ENCODE measurements at regions not wholly inside any gene's neighbourhood (a gene's known extent, or its start where the extent isn't known, plus 50 kb on each side); places are given as distances from the start of the nearest gene placed in this dataset.
"Not testable (repeated sequence)": the region's sequence is repeated elsewhere in the genome, so short reads cannot be mapped to it uniquely, and the experiment has no call there.

DNA sequence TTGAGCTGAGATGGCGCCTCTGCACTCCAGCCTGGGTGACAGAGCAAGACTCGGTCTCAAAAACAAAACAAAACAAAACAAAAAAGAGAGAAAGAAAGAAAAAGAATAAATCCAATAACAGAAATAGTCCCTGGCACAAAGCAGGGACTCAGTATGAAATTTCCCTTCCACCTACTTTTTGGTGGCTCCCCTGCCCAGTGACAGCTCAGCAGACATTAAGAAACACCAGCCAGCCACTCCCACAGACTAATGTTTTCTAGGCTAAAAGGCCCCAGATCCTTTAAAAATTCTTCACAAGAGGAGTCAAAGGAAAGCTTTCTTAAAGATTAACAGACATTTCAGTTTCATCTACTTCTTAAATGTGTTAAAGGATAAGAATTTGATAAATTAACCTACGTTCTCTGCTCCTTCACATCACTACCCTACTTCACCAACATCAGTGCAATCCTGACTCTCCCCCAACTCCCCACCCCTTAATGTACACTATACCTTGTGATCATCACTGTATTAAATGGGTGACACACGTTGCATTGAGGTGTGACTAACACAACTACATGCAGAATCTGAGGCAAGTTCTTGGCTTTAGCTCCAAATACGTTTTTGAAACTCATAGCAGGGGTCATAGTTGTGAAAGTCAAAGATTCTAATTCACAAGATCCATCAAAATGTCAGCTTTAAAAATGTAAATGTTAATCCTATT, 114.5 kb upstream of the CAV2 start:
- DNase-seq, result no peak

DNA sequence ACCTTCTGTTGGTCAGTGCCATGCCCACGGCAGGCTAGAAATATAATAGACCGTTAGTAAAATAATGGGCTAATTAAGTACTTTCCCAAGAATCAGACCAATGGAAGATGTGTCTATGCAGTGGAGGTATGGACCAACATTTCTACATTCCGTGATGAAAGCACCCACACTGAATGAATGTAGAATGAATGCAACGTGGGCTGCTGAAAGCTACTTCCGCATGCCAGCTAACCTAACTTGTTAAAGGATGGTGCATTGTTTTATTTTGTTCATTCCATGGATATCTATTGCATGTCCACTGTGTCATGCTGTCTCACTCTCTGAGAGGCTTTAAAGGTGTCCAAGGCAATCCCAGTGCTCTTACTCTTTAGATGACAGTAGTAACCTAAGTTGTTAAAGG, 112.9 kb upstream of the CAV2 start:
- DNase-seq, result no peak

DNA sequence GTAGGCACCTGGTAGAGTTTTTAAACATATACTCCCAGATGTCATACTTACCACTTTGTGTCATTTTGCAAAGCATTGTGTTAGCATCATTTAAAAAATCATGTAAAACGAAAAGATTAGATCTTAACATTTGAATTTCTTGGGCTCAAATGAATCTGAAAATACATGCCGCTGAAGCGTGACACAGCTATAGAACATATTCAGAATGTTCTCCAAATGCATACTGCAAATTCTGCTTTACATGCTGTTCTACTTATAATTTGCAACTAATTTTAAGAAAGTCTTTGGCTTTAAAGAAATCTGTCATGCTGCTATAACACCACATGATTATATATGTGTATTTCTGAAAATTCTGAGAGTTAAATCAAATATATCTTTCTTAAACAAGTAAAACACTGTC, 109.2 kb upstream of the CAV2 start:
- DNase-seq, result no peak

- DNase-seq, result no peak
These were observed 106.7 kb upstream of the CAV2 start for GRCh38 chr7:116392806-116393205.

DNA sequence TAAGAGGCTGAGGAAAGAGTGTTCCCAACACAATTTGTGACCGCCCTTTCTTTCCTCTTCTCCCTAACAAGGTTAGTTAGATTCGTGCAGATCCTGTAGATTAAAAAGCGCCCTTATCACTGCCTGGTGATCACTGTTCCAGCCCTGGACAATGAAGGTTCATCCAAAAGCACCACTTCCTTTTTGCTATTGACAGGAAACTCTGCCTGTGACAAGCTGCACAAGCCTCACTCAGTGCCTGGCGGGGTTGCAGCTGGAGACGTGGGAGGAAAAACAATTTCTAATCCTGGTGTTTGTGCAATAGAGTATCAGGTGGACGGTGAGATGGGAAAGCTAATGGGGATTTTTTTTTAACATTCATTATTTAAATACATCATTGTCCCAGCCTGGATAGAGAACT, 105.9 kb upstream of the CAV2 start:
- no peak for DNase-seq

- no peak for DNase-seq
These were observed 105.4 kb upstream of the CAV2 start for GRCh38 chr7:116394106-116394505.

GRCh38 chr7:116395141-116395791, 104.3 kb upstream of the CAV2 start:
- DNase-seq, result peak; percentile 94

DNA sequence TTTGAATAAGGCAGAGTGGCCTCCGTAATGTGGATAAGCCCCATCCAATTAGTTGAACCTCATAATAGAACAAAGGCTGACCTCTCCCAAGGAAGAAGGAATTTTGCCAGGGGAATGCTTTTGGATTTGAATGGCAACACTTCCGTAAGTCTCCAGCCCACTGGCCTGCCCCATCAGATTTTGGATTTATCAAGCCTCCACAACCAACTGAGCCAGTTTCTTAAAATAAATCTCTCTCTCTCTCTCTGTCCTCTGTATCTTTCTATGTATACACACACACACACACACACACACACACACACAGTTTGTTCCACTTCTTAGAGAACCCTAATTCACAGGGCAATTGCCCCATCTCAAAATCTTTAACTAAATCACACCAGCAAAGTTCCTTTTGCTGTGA, 100.9 kb upstream of the CAV2 start:
- DNase-seq, result no peak

GRCh38 chr7:116399819-116400218, 99.7 kb upstream of the CAV2 start:
- DNase-seq, result no peak

DNA sequence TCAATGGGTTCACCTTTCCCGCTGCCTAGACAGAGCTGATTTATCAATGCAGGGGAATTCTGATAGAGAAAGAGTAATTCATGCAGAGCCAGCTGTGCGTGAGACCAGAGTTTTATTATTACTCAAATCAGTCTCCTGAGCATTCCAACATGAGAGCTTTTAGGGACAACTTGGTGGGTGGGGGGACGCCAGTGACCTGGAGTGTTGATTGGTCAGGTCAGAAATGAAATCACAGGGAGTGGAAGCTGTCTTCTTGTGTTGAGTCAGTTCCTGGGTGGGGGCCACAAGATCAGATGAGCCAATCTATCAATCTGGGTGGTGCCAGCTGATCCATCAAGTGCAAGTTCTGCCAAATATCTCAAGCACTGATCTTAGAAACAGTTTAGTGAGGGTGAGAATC, 99.0 kb upstream of the CAV2 start:
- no peak for DNase-seq

DNA sequence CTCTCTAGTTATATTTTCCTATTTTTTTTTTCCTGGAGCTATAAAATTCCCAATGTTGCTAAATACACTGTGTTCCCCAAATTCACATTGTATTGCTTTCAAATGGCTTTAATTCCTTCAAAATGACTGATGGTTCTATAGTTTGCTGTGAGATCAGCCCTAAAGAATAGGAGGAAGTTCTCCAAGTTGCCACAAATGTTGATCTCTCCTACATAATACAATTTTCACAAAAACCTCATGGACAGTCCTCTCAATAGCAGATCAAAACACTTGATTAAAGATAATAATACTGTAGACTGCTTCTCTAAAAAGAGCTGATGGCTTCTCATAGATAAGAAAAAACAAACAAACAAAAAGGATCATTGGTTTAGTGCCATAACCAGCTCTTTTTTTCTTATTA, 97.8 kb upstream of the CAV2 start:
- no peak for DNase-seq

- DNase-seq, result no peak
These were observed 96.3 kb upstream of the CAV2 start for GRCh38 chr7:116403265-116403664.

- no peak for DNase-seq
These were observed 95.1 kb upstream of the CAV2 start for GRCh38 chr7:116404389-116404788.

GRCh38 chr7:116405810-116406209, 93.7 kb upstream of the CAV2 start:
- no peak for DNase-seq

GRCh38 chr7:116407165-116407564, 92.4 kb upstream of the CAV2 start:
- no peak for DNase-seq

- DNase-seq, result no peak
These were observed 91.4 kb upstream of the CAV2 start for GRCh38 chr7:116408166-116408565.

DNA sequence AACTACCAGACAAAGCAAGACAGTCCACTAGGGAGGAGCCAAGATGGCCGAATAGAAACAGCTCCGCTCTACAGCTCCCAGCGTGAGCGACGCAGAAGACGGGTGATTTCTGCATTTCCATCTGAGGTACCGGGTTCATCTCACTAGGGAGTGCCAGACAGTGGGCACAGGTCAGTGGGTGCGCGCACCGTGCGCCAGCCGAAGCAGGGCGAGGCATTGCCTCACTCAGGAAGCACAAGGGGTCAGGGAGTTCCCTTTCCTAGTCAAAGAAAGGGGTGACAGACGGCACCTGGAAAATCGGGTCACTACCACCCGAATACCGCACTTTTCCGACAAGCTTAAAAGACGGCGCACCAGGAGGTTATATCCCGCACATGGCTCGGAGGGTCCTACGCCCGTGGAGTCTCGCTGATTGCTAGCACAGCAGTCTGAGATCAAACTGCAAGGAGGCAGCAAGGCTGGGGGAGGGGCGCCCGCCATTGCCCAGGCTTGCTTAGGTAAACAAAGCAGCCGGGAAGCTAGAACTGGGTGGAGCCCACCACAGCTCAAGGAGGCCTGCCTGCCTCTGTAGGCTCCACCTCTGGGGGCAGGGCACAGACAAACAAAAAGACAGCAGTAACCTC, 90.6 kb upstream of the CAV2 start:
- not testable (repeated sequence) for DNase-seq

GRCh38 chr7:116410694-116411093, 88.8 kb upstream of the CAV2 start:
- DNase-seq, result not testable (repeated sequence)

DNA sequence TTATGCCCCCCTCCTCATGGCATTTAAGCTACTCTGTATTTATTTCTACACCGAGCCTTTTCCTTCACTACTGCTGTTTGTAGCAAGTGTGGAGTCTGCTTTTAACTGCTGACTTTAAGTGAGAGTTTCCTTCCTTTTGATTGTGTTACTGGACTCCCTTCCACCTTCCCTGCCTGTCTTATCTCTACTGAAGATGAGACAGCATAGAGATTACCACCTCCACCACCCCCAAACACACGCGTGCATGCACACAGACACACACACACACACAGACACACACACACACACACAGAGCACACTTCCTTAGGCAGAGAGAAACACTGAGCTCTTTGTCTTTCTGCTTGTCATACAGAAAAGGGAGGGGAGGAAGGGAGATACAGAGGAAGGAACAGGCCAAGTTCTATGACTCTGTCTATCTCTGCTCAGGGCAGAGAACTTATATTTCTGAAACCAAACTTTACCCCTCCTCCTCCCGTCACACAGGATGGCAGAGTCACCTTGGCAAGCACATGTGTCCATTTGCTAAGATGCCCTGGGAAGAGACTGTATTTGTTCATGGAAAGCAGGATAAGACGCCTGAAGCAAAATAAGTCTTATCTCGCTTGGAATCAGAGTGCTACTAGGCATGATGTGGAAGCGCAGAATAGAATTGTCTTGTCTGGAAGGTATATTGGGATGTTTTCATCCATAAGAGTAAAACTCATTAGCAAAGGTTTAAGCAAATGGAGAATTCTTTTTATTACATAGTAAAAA, 81.8 kb upstream of the CAV2 start:
- peak; percentile 94 for DNase-seq

DNA sequence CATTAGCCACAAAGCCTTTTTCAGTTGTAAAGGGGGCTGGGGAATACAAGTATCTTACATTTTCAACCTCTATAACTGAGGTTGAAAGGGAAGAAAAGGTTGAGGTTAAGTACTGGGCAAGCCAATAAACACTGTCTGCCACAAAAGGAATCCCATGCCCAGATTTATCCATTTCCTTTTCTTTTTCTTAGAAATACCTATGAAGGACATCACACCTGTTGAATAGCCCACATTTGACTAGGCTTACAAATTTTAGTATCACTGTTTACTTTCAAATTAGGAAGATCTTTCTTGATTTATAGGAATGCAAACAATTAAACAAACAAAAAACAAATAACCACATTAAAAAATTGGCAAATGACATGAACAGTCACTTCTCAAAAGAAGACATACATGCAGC, 81.0 kb upstream of the CAV2 start:
- DNase-seq, result no peak

- no peak for DNase-seq
These were observed 79.5 kb upstream of the CAV2 start for GRCh38 chr7:116420003-116420402.

DNA sequence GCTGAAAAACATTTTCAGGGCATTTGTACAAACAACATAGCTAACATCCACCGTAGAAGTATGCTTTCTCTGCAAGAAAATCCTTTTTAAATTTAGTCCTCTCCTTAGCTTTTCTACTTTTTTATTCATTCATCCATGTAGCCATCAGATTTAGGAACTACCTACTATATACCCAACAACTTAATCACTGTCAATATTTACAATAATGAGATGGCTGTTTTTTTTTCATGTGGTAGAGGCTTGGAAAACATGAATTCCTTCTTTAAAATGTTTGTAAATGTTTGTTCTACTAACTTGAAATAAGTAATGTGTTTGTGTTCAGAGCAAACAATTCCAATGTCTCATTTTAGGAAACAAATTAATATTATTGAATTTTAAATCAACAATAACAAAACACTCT, 78.2 kb upstream of the CAV2 start:
- no peak for DNase-seq

GRCh38 chr7:116422683-116423082, 76.9 kb upstream of the CAV2 start:
- DNase-seq, result no peak

- DNase-seq, result no peak
These were observed 76.0 kb upstream of the CAV2 start for GRCh38 chr7:116423499-116423898.

Measured in NCI-H526 treated with DMSO at 0.1 percent for 48 hours (cell line).